Fibroblast of pulmonary artery (primary cell): ENCODE measurements at regions not wholly inside any gene's neighbourhood (a gene's known extent, or its start where the extent isn't known, plus 50 kb on each side); places are given as distances from the start of the nearest gene placed in this dataset.

ENCODE experiments used
- DNase-seq: peaks from one replicate; pipeline ENCODE4 v3.0.0-alpha.2; 2010; ENCODE audit warnings: low read depth
- H3K4me3 ChIP-seq: replicated peaks from 2 replicates; pipeline ENCODE4 v1.5.1; 2011; ENCODE audit warnings: low read depth, mild to moderate bottlenecking, control low read depth, low read length, moderate library complexity
- TF ChIP-seq, protein P1 (sequence below): IDR thresholded peaks from 2 replicates; pipeline ENCODE4 v1.5.1; 2011; ENCODE audit warnings: mild to moderate bottlenecking, control low read depth, low read length, inconsistent platforms; ENCODE audit errors: missing control alignments

DNA sequence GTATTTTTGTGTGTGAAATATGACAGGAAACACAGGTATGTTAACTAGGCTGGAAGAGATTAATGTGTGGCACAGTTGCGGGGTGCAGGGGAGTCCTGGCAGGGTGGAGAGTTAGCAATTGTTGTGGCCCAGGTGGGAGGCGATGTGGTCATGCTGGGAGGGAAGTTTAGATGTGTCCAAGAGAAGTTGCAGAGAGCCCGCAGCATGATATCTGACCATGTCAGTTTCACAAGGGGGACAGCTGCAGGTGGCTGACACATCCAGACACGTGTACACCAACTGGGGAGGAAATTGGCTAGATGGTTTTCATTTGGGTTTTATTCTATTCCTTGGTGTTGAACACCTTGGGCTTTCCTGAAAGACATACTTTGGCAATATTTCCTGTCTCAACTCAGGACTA, 172.8 kb upstream of the RGMA start:
- H3K4me3 ChIP-seq: no peak overlapping the region
- TF ChIP-seq, protein P1, sequence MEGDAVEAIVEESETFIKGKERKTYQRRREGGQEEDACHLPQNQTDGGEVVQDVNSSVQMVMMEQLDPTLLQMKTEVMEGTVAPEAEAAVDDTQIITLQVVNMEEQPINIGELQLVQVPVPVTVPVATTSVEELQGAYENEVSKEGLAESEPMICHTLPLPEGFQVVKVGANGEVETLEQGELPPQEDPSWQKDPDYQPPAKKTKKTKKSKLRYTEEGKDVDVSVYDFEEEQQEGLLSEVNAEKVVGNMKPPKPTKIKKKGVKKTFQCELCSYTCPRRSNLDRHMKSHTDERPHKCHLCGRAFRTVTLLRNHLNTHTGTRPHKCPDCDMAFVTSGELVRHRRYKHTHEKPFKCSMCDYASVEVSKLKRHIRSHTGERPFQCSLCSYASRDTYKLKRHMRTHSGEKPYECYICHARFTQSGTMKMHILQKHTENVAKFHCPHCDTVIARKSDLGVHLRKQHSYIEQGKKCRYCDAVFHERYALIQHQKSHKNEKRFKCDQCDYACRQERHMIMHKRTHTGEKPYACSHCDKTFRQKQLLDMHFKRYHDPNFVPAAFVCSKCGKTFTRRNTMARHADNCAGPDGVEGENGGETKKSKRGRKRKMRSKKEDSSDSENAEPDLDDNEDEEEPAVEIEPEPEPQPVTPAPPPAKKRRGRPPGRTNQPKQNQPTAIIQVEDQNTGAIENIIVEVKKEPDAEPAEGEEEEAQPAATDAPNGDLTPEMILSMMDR: no peak
- no peak for DNase-seq

DNA sequence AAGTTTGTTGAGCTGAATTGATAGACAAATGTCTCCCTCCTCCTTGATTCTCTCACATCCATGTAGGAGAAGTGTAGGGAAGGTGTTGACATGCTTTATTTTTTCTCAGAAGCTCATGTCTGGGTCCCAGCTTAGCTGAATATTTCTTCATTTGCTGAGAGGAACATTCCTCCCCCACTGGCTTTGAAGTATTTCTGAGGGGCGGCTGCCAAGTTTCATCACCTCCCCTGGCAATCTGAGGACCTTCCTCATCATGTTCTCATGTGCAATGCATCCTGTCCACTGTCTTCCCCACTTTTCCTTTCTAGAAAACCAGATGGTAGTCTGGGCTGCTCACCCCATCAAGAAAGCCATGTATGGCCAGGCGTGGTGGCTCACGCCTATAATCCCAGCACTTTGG, 168.9 kb upstream of the RGMA start:
- no peak overlapping the region for H3K4me3 ChIP-seq
- TF ChIP-seq, protein P1: no peak
- no peak for DNase-seq

DNA sequence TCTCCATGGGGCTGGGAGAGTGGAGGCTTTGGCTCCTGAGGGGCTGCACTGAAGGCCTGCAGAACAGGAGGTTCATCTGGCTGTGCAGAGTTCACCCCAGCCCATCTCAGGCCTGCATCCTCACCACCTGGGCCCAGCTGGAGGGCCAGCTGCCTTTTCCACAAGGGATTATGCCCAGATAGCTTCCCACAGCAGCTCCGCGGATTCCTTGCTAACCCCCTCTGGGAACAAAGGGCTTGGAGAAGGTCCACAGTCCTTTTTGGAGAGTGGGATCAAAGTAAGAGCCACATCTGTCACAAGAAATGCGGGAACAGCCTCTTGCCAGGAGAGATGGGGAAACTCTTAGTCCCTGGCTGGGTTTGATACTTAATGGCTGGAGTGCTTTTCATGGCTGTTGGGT, 164.7 kb upstream of the RGMA start:
- TF ChIP-seq, protein P1: no peak
- no peak overlapping the region for H3K4me3 ChIP-seq
- no peak for DNase-seq

DNA sequence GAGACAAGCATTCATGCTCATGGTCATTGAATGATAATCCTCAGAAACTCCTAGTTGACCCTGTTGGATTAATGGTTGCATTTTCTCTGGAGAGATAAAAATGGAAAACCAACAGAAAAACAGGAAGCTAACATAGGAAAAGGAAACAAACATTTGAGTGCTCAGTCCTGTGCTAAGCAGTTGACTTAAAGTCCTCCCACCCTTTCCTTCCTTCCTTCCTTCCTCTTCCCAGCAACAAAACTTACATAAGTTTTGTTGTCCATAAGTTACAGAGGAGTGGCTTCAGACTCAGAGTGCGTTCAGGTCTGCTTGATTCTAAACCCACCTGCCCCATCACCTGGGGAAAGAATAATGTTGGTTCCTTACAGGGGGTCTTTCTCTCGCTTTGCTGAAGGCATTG, 163.8 kb upstream of the RGMA start:
- H3K4me3 ChIP-seq: no peak overlapping the region
- TF ChIP-seq, protein P1: no peak

DNA sequence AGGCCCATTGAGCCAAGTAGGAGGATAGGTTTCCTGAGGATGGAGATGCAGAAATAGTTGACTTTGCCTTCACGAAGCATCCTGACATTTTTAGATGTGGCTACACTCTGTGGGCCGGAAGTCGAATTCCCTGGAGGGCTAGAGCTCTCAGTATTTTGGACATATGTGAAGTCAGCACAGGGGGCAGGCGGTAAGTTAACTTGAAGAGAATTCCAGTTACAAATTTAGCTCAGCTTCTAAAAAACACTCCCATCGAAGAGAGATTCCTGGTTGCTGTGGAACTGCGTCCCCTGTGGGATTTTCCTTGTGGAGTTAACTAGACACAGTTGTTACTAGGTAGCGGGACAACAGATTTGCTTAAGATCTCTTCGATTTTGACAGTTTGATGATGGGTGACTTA, 161.9 kb upstream of the RGMA start:
- H3K4me3 ChIP-seq: no peak overlapping the region
- TF ChIP-seq, protein P1: no peak
- no peak for DNase-seq

More for the DNA sequence above, 163.8 kb upstream of the RGMA start:
- no peak for DNase-seq

DNA sequence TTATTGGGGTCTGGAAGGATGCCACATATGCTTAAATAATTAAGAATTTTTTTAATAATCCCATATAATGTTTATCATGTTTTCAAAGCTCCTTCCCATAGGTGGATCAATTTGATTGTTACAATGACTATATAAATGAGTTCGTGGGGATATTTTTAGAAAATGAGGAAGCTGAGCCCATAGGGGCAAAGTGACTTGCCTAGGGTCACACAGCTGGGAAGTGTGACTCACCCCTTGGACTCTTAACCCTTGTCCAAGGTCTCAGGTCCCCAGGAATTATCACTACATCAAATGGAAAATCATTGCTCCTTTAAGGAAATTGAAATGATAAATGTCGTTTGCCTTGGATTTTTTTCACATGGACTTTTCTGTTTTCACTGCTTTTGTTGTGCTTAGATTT, 161.2 kb upstream of the RGMA start:
- TF ChIP-seq, protein P1: no peak
- DNase-seq: no peak
- no peak overlapping the region for H3K4me3 ChIP-seq

DNA sequence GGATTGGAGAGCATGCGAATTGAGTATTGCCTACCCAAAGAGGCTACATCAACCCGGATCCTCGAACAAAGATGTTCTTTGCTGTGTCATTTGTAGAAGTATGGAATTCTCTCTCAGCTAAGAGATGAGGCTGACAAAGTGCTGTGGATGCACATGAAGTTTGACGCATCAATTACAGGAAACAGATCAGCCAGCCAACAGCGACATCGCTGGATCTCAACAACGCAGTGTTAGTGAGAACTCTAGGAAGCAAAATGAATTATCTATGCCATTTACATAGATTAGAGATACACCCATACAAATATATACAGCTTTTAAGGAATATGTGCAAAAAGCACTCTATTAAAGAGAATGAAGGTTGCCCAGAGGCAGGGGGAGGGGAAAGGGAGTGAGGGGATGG, 160.6 kb upstream of the RGMA start:
- H3K4me3 ChIP-seq: no peak overlapping the region
- TF ChIP-seq, protein P1: no peak
- no peak for DNase-seq
